ENCODE measurements at regions not wholly inside any gene's neighbourhood (a gene's known extent, or its start where the extent isn't known, plus 50 kb on each side); places are given as distances from the start of the nearest gene placed in this dataset.

DNA sequence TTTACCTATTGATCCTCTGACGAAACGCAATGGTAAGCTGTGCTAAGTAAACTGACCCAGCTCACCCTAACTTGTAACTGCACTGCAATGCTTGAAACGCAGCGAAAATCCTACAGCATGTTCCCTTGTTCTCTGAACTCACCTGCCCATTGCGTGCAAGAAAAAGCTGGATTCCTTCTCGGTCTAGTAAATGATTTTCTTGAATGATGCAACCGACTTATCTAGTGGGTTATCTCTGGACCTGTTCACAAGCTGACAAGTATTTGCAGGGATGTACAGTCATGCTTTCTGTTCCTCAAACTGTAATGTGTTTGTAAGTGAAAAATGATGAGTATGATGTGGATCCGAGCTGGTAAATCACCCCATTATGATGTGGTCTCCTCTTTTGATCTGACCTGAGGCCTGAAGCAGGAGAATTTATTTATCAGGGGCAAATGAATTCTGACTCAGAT, 140.1 kb downstream of the BTC start:
- Histone ChIP-seq H3K9me3 (replicated peaks) (no peaks in the 10 kb centered on the region), H3K4me3 (no peak overlapping the region), H3K27ac (replicated peaks) (no peak overlapping the region), H3K27me3 (ENCODE audit: low read depth) (no peaks in the 10 kb centered on the region), H3K4me1 (no peaks in the 10 kb centered on the region), H3K36me3 (no peaks in the 10 kb centered on the region)
- TF ChIP-seq, protein P1, sequence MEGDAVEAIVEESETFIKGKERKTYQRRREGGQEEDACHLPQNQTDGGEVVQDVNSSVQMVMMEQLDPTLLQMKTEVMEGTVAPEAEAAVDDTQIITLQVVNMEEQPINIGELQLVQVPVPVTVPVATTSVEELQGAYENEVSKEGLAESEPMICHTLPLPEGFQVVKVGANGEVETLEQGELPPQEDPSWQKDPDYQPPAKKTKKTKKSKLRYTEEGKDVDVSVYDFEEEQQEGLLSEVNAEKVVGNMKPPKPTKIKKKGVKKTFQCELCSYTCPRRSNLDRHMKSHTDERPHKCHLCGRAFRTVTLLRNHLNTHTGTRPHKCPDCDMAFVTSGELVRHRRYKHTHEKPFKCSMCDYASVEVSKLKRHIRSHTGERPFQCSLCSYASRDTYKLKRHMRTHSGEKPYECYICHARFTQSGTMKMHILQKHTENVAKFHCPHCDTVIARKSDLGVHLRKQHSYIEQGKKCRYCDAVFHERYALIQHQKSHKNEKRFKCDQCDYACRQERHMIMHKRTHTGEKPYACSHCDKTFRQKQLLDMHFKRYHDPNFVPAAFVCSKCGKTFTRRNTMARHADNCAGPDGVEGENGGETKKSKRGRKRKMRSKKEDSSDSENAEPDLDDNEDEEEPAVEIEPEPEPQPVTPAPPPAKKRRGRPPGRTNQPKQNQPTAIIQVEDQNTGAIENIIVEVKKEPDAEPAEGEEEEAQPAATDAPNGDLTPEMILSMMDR (IDR thresholded peaks at IDR 0.05; ENCODE audit: borderline replicate concordance), result no peak
- intact Hi-C loops (cut with micrococcal nuclease), result no loop called here
- DNase-seq, result no peak

DNA sequence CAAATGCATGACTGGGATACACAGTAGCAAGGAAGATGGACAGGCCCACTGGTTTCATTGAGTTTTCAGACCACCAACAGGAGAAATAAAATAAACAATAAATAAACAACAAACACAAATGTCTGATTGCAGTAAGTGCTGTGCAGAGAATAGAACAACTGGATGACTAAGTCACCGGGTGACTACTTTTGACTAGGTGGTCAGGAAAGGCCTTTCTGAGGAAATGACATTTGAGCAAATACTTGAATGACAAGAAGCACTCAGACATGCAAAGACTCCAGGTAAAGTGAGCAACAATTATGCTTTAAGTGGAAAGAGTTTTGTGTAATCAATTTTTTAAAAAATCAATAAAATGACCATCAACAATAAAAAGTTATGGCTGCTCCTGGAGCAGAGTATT, 137.7 kb downstream of the BTC start:
- Histone ChIP-seq H3K27me3 (ENCODE audit: low read depth) (no peaks in the 10 kb centered on the region), H3K36me3 (no peaks in the 10 kb centered on the region), H3K9me3 (replicated peaks) (no peaks in the 10 kb centered on the region), H3K4me3 (no peak overlapping the region), H3K4me1 (no peaks in the 10 kb centered on the region), H3K27ac (replicated peaks) (no peak overlapping the region)
- TF ChIP-seq, protein P1 (IDR thresholded peaks at IDR 0.05; ENCODE audit: borderline replicate concordance), result no peak
- intact Hi-C loops (cut with micrococcal nuclease), result no loop called here
- DNase-seq, result no peak

DNA sequence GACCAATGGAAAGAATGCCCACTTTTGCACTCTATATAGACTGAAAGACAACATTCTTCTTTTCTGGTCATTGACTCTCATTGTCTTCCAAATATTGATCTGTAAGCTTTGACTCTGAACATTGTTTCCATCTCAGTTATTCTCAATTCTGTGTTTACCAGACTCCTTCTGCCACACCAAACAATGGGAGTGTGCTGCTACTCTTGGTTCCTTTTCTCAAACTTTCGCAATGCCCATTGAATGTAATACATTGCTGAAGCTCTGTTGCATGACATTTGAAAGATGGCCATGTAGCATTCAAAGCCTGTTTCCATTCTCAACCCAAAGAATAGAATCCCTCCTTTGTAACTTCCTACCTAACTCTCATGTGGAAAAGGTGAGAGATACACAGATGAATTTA, 136.2 kb downstream of the BTC start:
- intact Hi-C loops (cut with micrococcal nuclease), result no loop called here
- Histone ChIP-seq H3K27me3 (ENCODE audit: low read depth) (peaks cover 5% of the 10 kb centered on the region), H3K27ac (replicated peaks) (no peak overlapping the region), H3K4me3 (no peak overlapping the region), H3K36me3 (no peaks in the 10 kb centered on the region), H3K9me3 (replicated peaks) (no peaks in the 10 kb centered on the region), H3K4me1 (no peaks in the 10 kb centered on the region)
- TF ChIP-seq, protein P1 (IDR thresholded peaks at IDR 0.05; ENCODE audit: borderline replicate concordance), result no peak
- DNase-seq, result no peak

DNA sequence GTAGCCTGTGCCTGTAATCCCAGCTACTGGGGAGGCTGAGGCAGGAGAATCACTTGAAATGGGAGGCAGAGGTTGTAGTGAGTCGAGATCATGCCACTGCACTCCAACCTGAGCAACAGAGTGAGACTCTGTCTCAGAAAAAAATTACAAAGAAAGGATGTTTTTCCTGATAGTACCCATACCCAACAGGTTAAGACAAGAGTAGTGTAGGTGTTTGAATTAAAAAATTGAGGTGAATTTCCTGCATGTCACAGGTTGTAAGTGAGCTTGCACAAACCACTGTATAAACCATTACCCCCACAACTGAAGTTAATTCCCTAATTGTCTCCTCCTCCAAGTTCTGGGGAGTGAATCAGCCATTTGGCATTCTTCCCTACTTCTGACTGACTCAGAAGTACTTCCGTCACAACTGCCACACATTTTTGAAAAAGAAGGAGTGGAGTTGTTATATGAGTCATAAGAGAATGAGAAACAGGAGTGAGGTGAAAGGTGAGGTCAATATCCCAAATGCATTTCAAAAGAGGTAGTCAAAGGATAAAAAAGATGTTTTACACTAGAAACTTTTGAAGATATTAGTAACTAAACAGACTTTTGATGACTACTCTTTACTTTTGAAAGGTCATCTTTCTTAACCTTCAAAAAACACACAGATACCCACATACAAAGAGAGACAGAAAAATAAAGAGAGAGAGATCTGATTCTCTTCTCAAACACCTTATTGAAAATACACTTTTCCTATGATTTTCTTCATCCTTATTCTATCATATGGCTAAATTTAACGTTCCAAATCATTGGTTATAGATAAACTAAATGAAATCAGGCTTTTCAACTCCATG, 134.5 kb downstream of the BTC start:
- no peaks in the 10 kb centered on the region for H3K36me3 ChIP-seq
- TF ChIP-seq, protein P1 (IDR thresholded peaks at IDR 0.05; ENCODE audit: borderline replicate concordance), result no peak
- H3K27ac ChIP-seq (replicated peaks), result no peak overlapping the region
- DNase-seq, result no peak
- peaks cover 7% of the 10 kb centered on the region for H3K27me3 ChIP-seq (ENCODE audit: low read depth)
- no peaks in the 10 kb centered on the region for H3K4me1 ChIP-seq
- no peaks in the 10 kb centered on the region for H3K9me3 ChIP-seq (replicated peaks)
- intact Hi-C loops (cut with micrococcal nuclease), result no loop called here
- H3K4me3 ChIP-seq, result no peak overlapping the region

DNA sequence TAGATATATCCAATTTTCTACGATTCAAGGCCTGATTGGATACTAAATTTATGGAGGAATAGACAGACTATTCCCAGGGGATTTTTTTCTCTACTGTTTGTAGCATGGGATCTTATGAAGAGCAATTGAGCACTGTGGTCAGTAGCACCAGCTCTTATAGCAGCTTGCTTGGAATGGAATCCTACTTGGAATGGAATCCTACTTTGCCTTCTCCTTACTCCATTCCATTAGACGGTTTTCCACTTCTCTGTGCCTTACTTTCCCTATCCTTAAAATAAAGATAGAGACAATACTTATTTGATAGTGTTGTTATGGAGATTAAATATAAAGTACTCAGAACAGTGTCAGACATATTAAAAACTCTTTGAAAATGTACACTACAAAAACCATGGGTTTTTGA, 133.5 kb downstream of the BTC start:
- TF ChIP-seq, protein P1 (IDR thresholded peaks at IDR 0.05; ENCODE audit: borderline replicate concordance), result no peak
- no peaks in the 10 kb centered on the region for H3K4me1 ChIP-seq
- intact Hi-C loops (cut with micrococcal nuclease), result no loop called here

More for the DNA sequence above, 133.5 kb downstream of the BTC start:
- no peak for DNase-seq
- H3K27me3 ChIP-seq (ENCODE audit: low read depth), result peaks cover 7% of the 10 kb centered on the region
- no peak overlapping the region for H3K4me3 ChIP-seq
- H3K27ac ChIP-seq (replicated peaks), result no peak overlapping the region
- H3K9me3 ChIP-seq (replicated peaks), result no peaks in the 10 kb centered on the region
- no peaks in the 10 kb centered on the region for H3K36me3 ChIP-seq
